HepG2 (cell line): ENCODE measurements at regions not wholly inside any gene's neighbourhood (a gene's known extent, or its start where the extent isn't known, plus 50 kb on each side); places are given as distances from the start of the nearest gene placed in this dataset.

ENCODE experiments used
- BHLHE40 ChIP-seq: IDR thresholded peaks from 2 replicates; pipeline ENCODE4 v1.6.1; 2011; ENCODE audit warnings: low read length, improper control_type of control experiment
- CREM ChIP-seq, 2 experiments: sonication (generic) in 1 of 2; formaldehyde crosslinking in 1 of 2; IDR thresholded peaks; 2 replicates each; pipeline versions ENCODE4 v1.4.0 to v1.6.1; 2016 to 2020; ENCODE audit warnings: antibody characterized with exemption in 1 of 2, mild to moderate bottlenecking in 1 of 2, missing genetic modification reagents in 1 of 2
- EP300 ChIP-seq, 3 experiments: sonication (generic) in 1 of 3; formaldehyde crosslinking in 1 of 3; IDR thresholded peaks; 2 replicates each; pipeline versions ENCODE4 v1.5.1 to v1.6.1; 2011 to 2020; ENCODE audit warnings: low read depth in 2 of 3, low read length in 2 of 3, borderline replicate concordance in 1 of 3, improper control_type of control experiment in 1 of 3, mild to moderate bottlenecking in 1 of 3, missing genetic modification reagents in 1 of 3, moderate library complexity in 1 of 3
- KAT7 ChIP-seq: IDR thresholded peaks from 2 replicates; pipeline ENCODE4 v1.6.1; 2018; ENCODE audit warnings: borderline replicate concordance, missing compliant biosample characterization
- NFIB ChIP-seq: sonication (generic); formaldehyde crosslinking; IDR thresholded peaks from 2 replicates; pipeline ENCODE4 v1.9.0; 2021; ENCODE audit warnings: missing genetic modification reagents, mild to moderate bottlenecking, borderline replicate concordance
- RAD21 ChIP-seq: fragments of 450-650 bp; formaldehyde crosslinking; IDR thresholded peaks from 2 replicates; pipeline ENCODE4 v1.5.0; 2020; ENCODE audit warnings: mild to moderate bottlenecking
- SMAD1 ChIP-seq: sonication (generic); formaldehyde crosslinking; IDR thresholded peaks from 2 replicates; pipeline ENCODE4 v1.4.0; 2020; ENCODE audit warnings: missing genetic modification reagents, low read depth, mild to moderate bottlenecking, borderline replicate concordance
- U2AF1 ChIP-seq: fragments of 200-400 bp; formaldehyde crosslinking; optimal IDR thresholded peaks from 2 replicates; pipeline ENCODE3; 2017; ENCODE audit warnings: mild to moderate bottlenecking, low read depth, low read length
- YY1 ChIP-seq: IDR thresholded peaks from 2 replicates; pipeline ENCODE4 v1.6.1; 2011; ENCODE audit warnings: low read length, low read depth, moderate library complexity, mild to moderate bottlenecking; ENCODE audit not compliant: insufficient read depth, insufficient replicate concordance
- TF ChIP-seq, protein P1 (sequence below), 2 experiments: sonication (generic) in 1 of 2; formaldehyde crosslinking in 1 of 2; IDR thresholded peaks; 2 replicates each; pipeline versions ENCODE4 v1.5.1 to v1.6.1; 2011 to 2020; ENCODE audit warnings: borderline replicate concordance in 1 of 2, low read depth in 1 of 2, low read length in 1 of 2, mild to moderate bottlenecking in 1 of 2, missing genetic modification reagents in 1 of 2, moderate library complexity in 1 of 2
- TF ChIP-seq, protein P2 (sequence below): sonication (generic); formaldehyde crosslinking; IDR thresholded peaks from 2 replicates; pipeline ENCODE4 v1.8.0; 2022; ENCODE audit warnings: missing genetic modification reagents, mild to moderate bottlenecking, inconsistent platforms, borderline replicate concordance
- TF ChIP-seq, protein P3 (sequence below): sonication (generic); formaldehyde crosslinking; IDR thresholded peaks from 2 replicates; pipeline ENCODE4 v1.5.0; 2020; ENCODE audit warnings: mild to moderate bottlenecking, missing genetic modification reagents, moderate library complexity
- TF ChIP-seq, protein P4 (sequence below): sonication (generic); formaldehyde crosslinking; IDR thresholded peaks from 2 replicates; pipeline ENCODE4 v1.9.0; 2022; ENCODE audit warnings: missing genetic modification reagents, mild to moderate bottlenecking, borderline replicate concordance
- TF ChIP-seq, protein P5 (sequence below): sonication (generic); formaldehyde crosslinking; IDR thresholded peaks from 2 replicates; pipeline ENCODE4 v1.4.0; 2020; ENCODE audit warnings: missing genetic modification reagents

DNA sequence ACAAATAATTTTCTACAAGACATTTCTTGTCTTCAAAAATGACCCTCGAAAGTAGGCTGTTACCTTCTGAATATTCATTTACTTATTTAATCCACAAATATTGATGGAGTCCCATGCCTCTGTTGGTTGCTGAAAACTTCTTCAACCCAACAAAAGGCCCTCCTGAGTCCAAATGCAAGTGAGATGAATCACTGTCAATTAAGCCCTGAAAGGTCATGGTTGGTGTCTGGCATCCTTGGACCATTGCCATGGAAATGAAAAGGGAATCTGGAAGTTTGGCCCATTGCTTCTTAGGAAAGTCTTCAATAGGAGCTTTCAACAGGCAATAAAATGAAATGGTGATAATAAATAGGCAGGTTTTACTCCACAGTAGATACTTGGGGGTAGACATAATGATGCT lies 364.7 kb upstream of the DYNLRB2 start:
- TF ChIP-seq U2AF1 = no peak
- TF ChIP-seq, protein P1, sequence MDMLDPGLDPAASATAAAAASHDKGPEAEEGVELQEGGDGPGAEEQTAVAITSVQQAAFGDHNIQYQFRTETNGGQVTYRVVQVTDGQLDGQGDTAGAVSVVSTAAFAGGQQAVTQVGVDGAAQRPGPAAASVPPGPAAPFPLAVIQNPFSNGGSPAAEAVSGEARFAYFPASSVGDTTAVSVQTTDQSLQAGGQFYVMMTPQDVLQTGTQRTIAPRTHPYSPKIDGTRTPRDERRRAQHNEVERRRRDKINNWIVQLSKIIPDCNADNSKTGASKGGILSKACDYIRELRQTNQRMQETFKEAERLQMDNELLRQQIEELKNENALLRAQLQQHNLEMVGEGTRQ (IDR thresholded peaks at IDR 0.05; ENCODE audit: low read depth, low read length) = no peak
- TF ChIP-seq, protein P1 (CRISPR knock-in tag; IDR thresholded peaks at IDR 0.05; ENCODE audit: borderline replicate concordance) = no peak
- TF ChIP-seq, protein P2, sequence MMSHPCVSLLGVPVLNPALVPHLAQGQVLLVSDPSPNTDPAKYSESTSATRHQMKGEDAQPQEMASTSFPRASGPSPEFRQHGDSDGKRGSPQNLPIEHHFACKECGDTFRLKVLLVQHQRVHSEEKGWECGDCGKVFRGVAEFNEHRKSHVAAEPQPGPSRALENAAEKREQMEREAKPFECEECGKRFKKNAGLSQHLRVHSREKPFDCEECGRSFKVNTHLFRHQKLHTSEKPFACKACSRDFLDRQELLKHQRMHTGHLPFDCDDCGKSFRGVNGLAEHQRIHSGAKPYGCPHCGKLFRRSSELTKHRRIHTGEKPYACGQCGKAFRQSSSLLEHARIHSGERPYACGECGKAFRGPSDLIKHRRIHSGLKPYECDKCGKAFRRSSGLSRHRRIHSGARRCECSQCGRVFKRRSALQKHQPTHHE (CRISPR knock-in tag) = no peak
- TF ChIP-seq, protein P3, sequence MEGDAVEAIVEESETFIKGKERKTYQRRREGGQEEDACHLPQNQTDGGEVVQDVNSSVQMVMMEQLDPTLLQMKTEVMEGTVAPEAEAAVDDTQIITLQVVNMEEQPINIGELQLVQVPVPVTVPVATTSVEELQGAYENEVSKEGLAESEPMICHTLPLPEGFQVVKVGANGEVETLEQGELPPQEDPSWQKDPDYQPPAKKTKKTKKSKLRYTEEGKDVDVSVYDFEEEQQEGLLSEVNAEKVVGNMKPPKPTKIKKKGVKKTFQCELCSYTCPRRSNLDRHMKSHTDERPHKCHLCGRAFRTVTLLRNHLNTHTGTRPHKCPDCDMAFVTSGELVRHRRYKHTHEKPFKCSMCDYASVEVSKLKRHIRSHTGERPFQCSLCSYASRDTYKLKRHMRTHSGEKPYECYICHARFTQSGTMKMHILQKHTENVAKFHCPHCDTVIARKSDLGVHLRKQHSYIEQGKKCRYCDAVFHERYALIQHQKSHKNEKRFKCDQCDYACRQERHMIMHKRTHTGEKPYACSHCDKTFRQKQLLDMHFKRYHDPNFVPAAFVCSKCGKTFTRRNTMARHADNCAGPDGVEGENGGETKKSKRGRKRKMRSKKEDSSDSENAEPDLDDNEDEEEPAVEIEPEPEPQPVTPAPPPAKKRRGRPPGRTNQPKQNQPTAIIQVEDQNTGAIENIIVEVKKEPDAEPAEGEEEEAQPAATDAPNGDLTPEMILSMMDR (CRISPR knock-in tag) = no peak
- no peak for TF ChIP-seq KAT7 (CRISPR knock-in tag)
- no peak for TF ChIP-seq BHLHE40
- no peak for TF ChIP-seq NFIB (CRISPR knock-in tag)
- TF ChIP-seq YY1 = no peak
- TF ChIP-seq EP300 (IDR thresholded peaks at IDR 0.05; ENCODE audit: low read depth in 2 of 2, low read length in 2 of 2) = no peak
- TF ChIP-seq EP300 (CRISPR knock-in tag; IDR thresholded peaks at IDR 0.05; ENCODE audit: borderline replicate concordance) = no peak
- TF ChIP-seq CREM (IDR thresholded peaks at IDR 0.05) = no peak
- TF ChIP-seq CREM (CRISPR knock-in tag; IDR thresholded peaks at IDR 0.05) = no peak
- TF ChIP-seq, protein P4, sequence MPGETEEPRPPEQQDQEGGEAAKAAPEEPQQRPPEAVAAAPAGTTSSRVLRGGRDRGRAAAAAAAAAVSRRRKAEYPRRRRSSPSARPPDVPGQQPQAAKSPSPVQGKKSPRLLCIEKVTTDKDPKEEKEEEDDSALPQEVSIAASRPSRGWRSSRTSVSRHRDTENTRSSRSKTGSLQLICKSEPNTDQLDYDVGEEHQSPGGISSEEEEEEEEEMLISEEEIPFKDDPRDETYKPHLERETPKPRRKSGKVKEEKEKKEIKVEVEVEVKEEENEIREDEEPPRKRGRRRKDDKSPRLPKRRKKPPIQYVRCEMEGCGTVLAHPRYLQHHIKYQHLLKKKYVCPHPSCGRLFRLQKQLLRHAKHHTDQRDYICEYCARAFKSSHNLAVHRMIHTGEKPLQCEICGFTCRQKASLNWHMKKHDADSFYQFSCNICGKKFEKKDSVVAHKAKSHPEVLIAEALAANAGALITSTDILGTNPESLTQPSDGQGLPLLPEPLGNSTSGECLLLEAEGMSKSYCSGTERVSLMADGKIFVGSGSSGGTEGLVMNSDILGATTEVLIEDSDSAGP (CRISPR knock-in tag) = no peak
- no peak for TF ChIP-seq RAD21 (CRISPR knock-in tag)
- TF ChIP-seq, protein P5, sequence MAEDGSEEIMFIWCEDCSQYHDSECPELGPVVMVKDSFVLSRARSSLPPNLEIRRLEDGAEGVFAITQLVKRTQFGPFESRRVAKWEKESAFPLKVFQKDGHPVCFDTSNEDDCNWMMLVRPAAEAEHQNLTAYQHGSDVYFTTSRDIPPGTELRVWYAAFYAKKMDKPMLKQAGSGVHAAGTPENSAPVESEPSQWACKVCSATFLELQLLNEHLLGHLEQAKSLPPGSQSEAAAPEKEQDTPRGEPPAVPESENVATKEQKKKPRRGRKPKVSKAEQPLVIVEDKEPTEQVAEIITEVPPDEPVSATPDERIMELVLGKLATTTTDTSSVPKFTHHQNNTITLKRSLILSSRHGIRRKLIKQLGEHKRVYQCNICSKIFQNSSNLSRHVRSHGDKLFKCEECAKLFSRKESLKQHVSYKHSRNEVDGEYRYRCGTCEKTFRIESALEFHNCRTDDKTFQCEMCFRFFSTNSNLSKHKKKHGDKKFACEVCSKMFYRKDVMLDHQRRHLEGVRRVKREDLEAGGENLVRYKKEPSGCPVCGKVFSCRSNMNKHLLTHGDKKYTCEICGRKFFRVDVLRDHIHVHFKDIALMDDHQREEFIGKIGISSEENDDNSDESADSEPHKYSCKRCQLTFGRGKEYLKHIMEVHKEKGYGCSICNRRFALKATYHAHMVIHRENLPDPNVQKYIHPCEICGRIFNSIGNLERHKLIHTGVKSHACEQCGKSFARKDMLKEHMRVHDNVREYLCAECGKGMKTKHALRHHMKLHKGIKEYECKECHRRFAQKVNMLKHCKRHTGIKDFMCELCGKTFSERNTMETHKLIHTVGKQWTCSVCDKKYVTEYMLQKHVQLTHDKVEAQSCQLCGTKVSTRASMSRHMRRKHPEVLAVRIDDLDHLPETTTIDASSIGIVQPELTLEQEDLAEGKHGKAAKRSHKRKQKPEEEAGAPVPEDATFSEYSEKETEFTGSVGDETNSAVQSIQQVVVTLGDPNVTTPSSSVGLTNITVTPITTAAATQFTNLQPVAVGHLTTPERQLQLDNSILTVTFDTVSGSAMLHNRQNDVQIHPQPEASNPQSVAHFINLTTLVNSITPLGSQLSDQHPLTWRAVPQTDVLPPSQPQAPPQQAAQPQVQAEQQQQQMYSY (CRISPR knock-in tag) = no peak
- TF ChIP-seq SMAD1 (CRISPR knock-in tag) = no peak
